ENCODE measurements at regions not wholly inside any gene's neighbourhood (a gene's known extent, or its start where the extent isn't known, plus 50 kb on each side); places are given as distances from the start of the nearest gene placed in this dataset.

- Histone ChIP-seq H3K4me3 (no peak overlapping the region), H3K27ac (no peak overlapping the region), H3K4me1 (no peaks in the 10 kb centered on the region), H3K36me3 (no peaks in the 10 kb centered on the region), H3K27me3 (no peaks in the 10 kb centered on the region), H3K9me3 (no peaks in the 10 kb centered on the region)
- no peak for ATAC-seq
- intact Hi-C loops (cut with DNase I), result no loop called here
- WGBS (ENCODE audit: insufficient coverage, low coverage, low lambda C conversion rate, missing lambda C conversion rate), result 100% methylated on average over 1 of the region's 1 CpG
- no peak for TF ChIP-seq POLR2A (IDR thresholded peaks at IDR 0.05)
- TF ChIP-seq, protein P1, sequence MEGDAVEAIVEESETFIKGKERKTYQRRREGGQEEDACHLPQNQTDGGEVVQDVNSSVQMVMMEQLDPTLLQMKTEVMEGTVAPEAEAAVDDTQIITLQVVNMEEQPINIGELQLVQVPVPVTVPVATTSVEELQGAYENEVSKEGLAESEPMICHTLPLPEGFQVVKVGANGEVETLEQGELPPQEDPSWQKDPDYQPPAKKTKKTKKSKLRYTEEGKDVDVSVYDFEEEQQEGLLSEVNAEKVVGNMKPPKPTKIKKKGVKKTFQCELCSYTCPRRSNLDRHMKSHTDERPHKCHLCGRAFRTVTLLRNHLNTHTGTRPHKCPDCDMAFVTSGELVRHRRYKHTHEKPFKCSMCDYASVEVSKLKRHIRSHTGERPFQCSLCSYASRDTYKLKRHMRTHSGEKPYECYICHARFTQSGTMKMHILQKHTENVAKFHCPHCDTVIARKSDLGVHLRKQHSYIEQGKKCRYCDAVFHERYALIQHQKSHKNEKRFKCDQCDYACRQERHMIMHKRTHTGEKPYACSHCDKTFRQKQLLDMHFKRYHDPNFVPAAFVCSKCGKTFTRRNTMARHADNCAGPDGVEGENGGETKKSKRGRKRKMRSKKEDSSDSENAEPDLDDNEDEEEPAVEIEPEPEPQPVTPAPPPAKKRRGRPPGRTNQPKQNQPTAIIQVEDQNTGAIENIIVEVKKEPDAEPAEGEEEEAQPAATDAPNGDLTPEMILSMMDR (IDR thresholded peaks at IDR 0.05), result no peak
- no peak for DNase-seq
Measured at GRCh38 chr13:80118099-80118498, 222.8 kb downstream of the SPRY2 start.

- no peak for ATAC-seq
Measured at GRCh38 chr13:80117515-80117914, 223.4 kb downstream of the SPRY2 start.

GRCh38 chr13:80116107-80116506 is 224.8 kb downstream of the SPRY2 start:
- ATAC-seq, result no peak
- DNase-seq, result no peak
- H3K36me3 ChIP-seq, result no peaks in the 10 kb centered on the region
- intact Hi-C loops (cut with DNase I), result no loop called here
- no peaks in the 10 kb centered on the region for H3K27me3 ChIP-seq
- H3K27ac ChIP-seq, result no peak overlapping the region
- H3K9me3 ChIP-seq, result no peaks in the 10 kb centered on the region
- no peak overlapping the region for H3K4me3 ChIP-seq
- WGBS (ENCODE audit: insufficient coverage, low coverage, low lambda C conversion rate, missing lambda C conversion rate), result 87% methylated on average over 3 of the region's 3 CpGs
- no peaks in the 10 kb centered on the region for H3K4me1 ChIP-seq
- TF ChIP-seq POLR2A (IDR thresholded peaks at IDR 0.05), result no peak
- TF ChIP-seq, protein P1 (IDR thresholded peaks at IDR 0.05), result no peak

More at GRCh38 chr13:80117515-80117914, 223.4 kb downstream of the SPRY2 start:
- Histone ChIP-seq H3K36me3 (no peaks in the 10 kb centered on the region), H3K4me1 (no peaks in the 10 kb centered on the region), H3K9me3 (no peaks in the 10 kb centered on the region), H3K27me3 (no peaks in the 10 kb centered on the region), H3K27ac (no peak overlapping the region), H3K4me3 (no peak overlapping the region)
- intact Hi-C loops (cut with DNase I), result no loop called here
- TF ChIP-seq, protein P1 (IDR thresholded peaks at IDR 0.05), result no peak
- TF ChIP-seq POLR2A (IDR thresholded peaks at IDR 0.05), result no peak
- DNase-seq, result no peak
- 71% methylated on average over 2 of the region's 2 CpGs for WGBS (ENCODE audit: insufficient coverage, low coverage, low lambda C conversion rate, missing lambda C conversion rate)

DNA sequence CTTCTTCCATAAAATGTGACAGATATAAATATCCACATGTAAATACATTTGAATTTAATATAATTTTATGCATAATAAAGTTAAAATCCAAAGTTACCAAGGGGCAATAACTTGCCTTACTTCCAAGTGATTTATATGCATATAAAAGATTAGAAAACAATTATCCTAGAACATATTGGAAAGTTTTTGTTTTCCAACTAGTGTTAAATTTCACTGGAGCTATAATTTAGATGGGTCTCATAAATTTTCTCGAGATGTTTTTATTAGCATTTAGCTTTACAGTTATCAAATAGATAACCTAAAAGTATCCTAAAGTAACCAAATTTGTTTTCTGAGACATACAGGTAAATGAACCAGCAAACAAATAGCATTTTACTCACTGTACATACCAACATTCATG is 225.3 kb downstream of the SPRY2 start:
- H3K4me1 ChIP-seq, result no peaks in the 10 kb centered on the region
- 75% methylated on average over 1 of the region's 1 CpG for WGBS (ENCODE audit: insufficient coverage, low coverage, low lambda C conversion rate, missing lambda C conversion rate)
- no peaks in the 10 kb centered on the region for H3K9me3 ChIP-seq
- TF ChIP-seq, protein P1 (IDR thresholded peaks at IDR 0.05), result no peak
- no peak for TF ChIP-seq POLR2A (IDR thresholded peaks at IDR 0.05)
- ATAC-seq (no peak), DNase-seq (no peak)
- no peaks in the 10 kb centered on the region for H3K36me3 ChIP-seq
- intact Hi-C loops (cut with DNase I), result no loop called here
- H3K4me3 ChIP-seq, result no peak overlapping the region
- no peaks in the 10 kb centered on the region for H3K27me3 ChIP-seq
- H3K27ac ChIP-seq, result no peak overlapping the region
